Mammary epithelial cell (primary cell): ENCODE measurements at regions not wholly inside any gene's neighbourhood (a gene's known extent, or its start where the extent isn't known, plus 50 kb on each side); places are given as distances from the start of the nearest gene placed in this dataset.

Source experiments
- CTCF ChIP-seq, 2 donors: IDR thresholded peaks in 1 of 2; conservative IDR thresholded peaks in 1 of 2; 2 replicates each; pipeline ENCODE4 v1.5.1; 2011 to 2012; ENCODE audit warnings: inconsistent platforms in 2 of 2, low read length in 2 of 2, mild to moderate bottlenecking in 2 of 2, control low read depth in 1 of 2, low read depth in 1 of 2; ENCODE audit not compliant: insufficient read depth in 1 of 2; ENCODE audit errors: extremely low read depth in 1 of 2
- EZH2 ChIP-seq: IDR thresholded peaks from 2 replicates; pipeline ENCODE4 v1.6.1; 2012; ENCODE audit warnings: low read length, inconsistent platforms, borderline replicate concordance

GRCh38 chr6:113713665-113714064, 143.5 kb upstream of the MARCKS start:
- TF ChIP-seq CTCF (conservative IDR thresholded peaks at IDR 0.05 in 1 of 2, IDR thresholded peaks at IDR 0.05 in 1 of 2; ENCODE audit: extremely low read depth in 1 of 2, insufficient read depth in 1 of 2, low read depth in 1 of 2, low read length in 2 of 2) (no peak), EZH2 (no peak)
